Body of pancreas (tissue), 4 donors: ENCODE measurements at regions not wholly inside any gene's neighbourhood (a gene's known extent, or its start where the extent isn't known, plus 50 kb on each side); places are given as distances from the start of the nearest gene placed in this dataset.

Source experiments
- CTCF ChIP-seq, 7 experiments: fragments of 450-650 bp in 4 of 7; fragments of 200-600 bp in 3 of 7; sonication (generic) in 3 of 7; IDR thresholded peaks; one replicate each; pipeline ENCODE4 v1.5.1; 2016 to 2019; ENCODE audit warnings: antibody characterized with exemption in 7 of 7
- POLR2A ChIP-seq, 3 donors: fragments of 450-650 bp; IDR thresholded peaks; one replicate each; pipeline ENCODE4 v1.6.1; 2016; ENCODE audit warnings: antibody characterized with exemption in 3 of 3, mild to moderate bottlenecking in 2 of 3

- TF ChIP-seq CTCF (IDR thresholded peaks at IDR 0.05) (no peak), POLR2A (IDR thresholded peaks at IDR 0.05) (no peak)
These were observed 88.9 kb upstream of the FRMD6 start for GRCh38 chr14:51562816-51563215.
